Endothelial cell of umbilical vein (primary cell): ENCODE measurements at regions not wholly inside any gene's neighbourhood (a gene's known extent, or its start where the extent isn't known, plus 50 kb on each side); places are given as distances from the start of the nearest gene placed in this dataset.

ENCODE experiments used
- BruUV-seq: library from RNA; stranded (reverse); fragments of 400-500 nt; replicated peaks from 2 replicates; lab custom pipeline; 2021; lab: Mats Ljungman, UMichigan
- CTCF ChIA-PET: fragments of 300-600, 350-600 bp; sonication (Branson Sonifier 250); formaldehyde crosslinking; loops from one replicate; lab custom pipeline; 2021; ENCODE audit warnings: antibody characterized with exemption, inconsistent platforms; lab: Charles Lee
- POLR2A ChIA-PET: fragments of 300-600, 350-600 bp; sonication (Branson Sonifier 250); formaldehyde crosslinking; loops from one replicate; lab custom pipeline; 2021; ENCODE audit warnings: antibody characterized with exemption, inconsistent platforms; lab: Charles Lee
- DNase-seq: peaks from one replicate; pipeline ENCODE4 v3.0.0-alpha.2; 2011; ENCODE audit warnings: low read depth, low spot score
- FAIRE-seq: peaks from 2 replicates; lab custom pipeline; 2011; peaks lifted over from hg19 to GRCh38; lab: Jason Lieb, UNC
- H2AFZ ChIP-seq: 2 replicates; pipeline ENCODE4 v1.6.0; 2012; ENCODE audit warnings: low read depth, low read length, control low read depth, inconsistent platforms
- H3K27ac ChIP-seq: 2 replicates; pipeline ENCODE4 v1.5.1; 2011; ENCODE audit warnings: low read depth, mild to moderate bottlenecking, control low read depth, low read length, moderate library complexity; ENCODE audit not compliant: insufficient read depth
- H3K27me3 ChIP-seq, 2 experiments: 2 replicates each; pipeline versions ENCODE4 v1.6.0 to v1.6.1; 2011; ENCODE audit warnings: low read length in 2 of 2, mixed read lengths in 1 of 2; ENCODE audit not compliant: control insufficient read depth in 2 of 2, insufficient read depth in 2 of 2
- H3K36me3 ChIP-seq, 2 experiments: 2 replicates in 1 of 2; 3 replicates in 1 of 2; pipeline ENCODE4 v1.5.1; 2011; ENCODE audit warnings: low read length in 2 of 2, mild to moderate bottlenecking in 1 of 2, moderate library complexity in 1 of 2; ENCODE audit not compliant: control insufficient read depth in 2 of 2, insufficient read depth in 2 of 2; ENCODE audit errors: extremely low read depth in 1 of 2
- H3K4me1 ChIP-seq: 3 replicates; pipeline ENCODE4 v1.5.1; 2011; ENCODE audit warnings: mild to moderate bottlenecking, low read length; ENCODE audit not compliant: control insufficient read depth, insufficient read depth; ENCODE audit errors: extremely low read depth
- H3K4me2 ChIP-seq: 2 replicates; pipeline ENCODE4 v1.6.1; 2011; ENCODE audit warnings: low read length, control low read depth, mixed read lengths; ENCODE audit not compliant: insufficient read depth
- H3K4me3 ChIP-seq, 3 experiments: fragments of 200-600 bp in 1 of 3; sonication (generic), shearing (Covaris generic) in 1 of 3; replicated peaks in 1 of 3; 2 replicates each; pipeline ENCODE4 v1.5.1; 2011 to 2016; ENCODE audit warnings: control low read depth in 3 of 3, low read length in 3 of 3, mild to moderate bottlenecking in 2 of 3, inconsistent platforms in 1 of 3, low read depth in 1 of 3, moderate library complexity in 1 of 3; ENCODE audit not compliant: insufficient read depth in 1 of 3
- H3K79me2 ChIP-seq: 2 replicates; pipeline ENCODE4 v1.6.0; 2012; ENCODE audit warnings: low read length, inconsistent platforms; ENCODE audit not compliant: control insufficient read depth, insufficient read depth
- H3K9ac ChIP-seq: replicated peaks from 2 replicates; pipeline ENCODE3; 2011; ENCODE audit warnings: low read length, control low read depth; ENCODE audit not compliant: insufficient read depth; ENCODE audit errors: extremely low read depth
- H3K9me1 ChIP-seq: replicated peaks from 3 replicates; pipeline ENCODE4 v1.6.0; 2011; ENCODE audit warnings: mild to moderate bottlenecking, low read length; ENCODE audit not compliant: control insufficient read depth, insufficient read depth; ENCODE audit errors: extremely low read depth
- H3K9me3 ChIP-seq: replicated peaks from 2 replicates; pipeline ENCODE4 v1.5.1; 2012; ENCODE audit warnings: low read length, inconsistent platforms; ENCODE audit not compliant: control insufficient read depth, insufficient read depth
- H4K20me1 ChIP-seq: replicated peaks from 2 replicates; pipeline ENCODE3; 2011; ENCODE audit warnings: mild to moderate bottlenecking, low read length; ENCODE audit not compliant: control insufficient read depth, insufficient read depth; ENCODE audit errors: extremely low read depth
- CTCF ChIP-seq, 2 donors: IDR thresholded peaks; 1 replicate in 1 of 2; 2 replicates in 1 of 2; pipeline ENCODE4 v1.5.1; 2011; ENCODE audit warnings: low read length in 2 of 2, mild to moderate bottlenecking in 2 of 2, moderate library complexity in 2 of 2, control low read depth in 1 of 2, inconsistent platforms in 1 of 2, low read depth in 1 of 2; ENCODE audit not compliant: insufficient read depth in 1 of 2; ENCODE audit errors: extremely low read depth in 1 of 2
- EZH2 ChIP-seq: IDR thresholded peaks from 2 replicates; pipeline ENCODE4 v1.6.1; 2012; ENCODE audit warnings: borderline replicate concordance, low read depth, mild to moderate bottlenecking, moderate library complexity, low read length, inconsistent platforms; ENCODE audit not compliant: severe bottlenecking
- FOS ChIP-seq: IDR thresholded peaks from 2 replicates; pipeline ENCODE4 v1.6.1; 2011; ENCODE audit warnings: mild to moderate bottlenecking, low read length, moderate library complexity, borderline replicate concordance; ENCODE audit not compliant: insufficient read depth
- GATA2 ChIP-seq: IDR thresholded peaks from 2 replicates; pipeline ENCODE4 v1.7.0; 2011; ENCODE audit warnings: low read depth, mild to moderate bottlenecking, moderate library complexity, mixed read lengths, low read length; ENCODE audit not compliant: insufficient read length, insufficient read depth
- JUN ChIP-seq: IDR thresholded peaks from 2 replicates; pipeline ENCODE4 v1.6.1; 2011; ENCODE audit warnings: borderline replicate concordance, low read depth; ENCODE audit not compliant: insufficient read length, insufficient read depth
- MAX ChIP-seq: IDR thresholded peaks from 2 replicates; pipeline ENCODE4 v1.6.1; 2011; ENCODE audit not compliant: insufficient read depth, insufficient read length
- MYC ChIP-seq: IDR thresholded peaks from one replicate; pipeline ENCODE4 v1.6.1; 2011; ENCODE audit warnings: mild to moderate bottlenecking, low read depth, low read length
- POLR2A ChIP-seq: IDR thresholded peaks from 2 replicates; pipeline ENCODE4 v1.6.1; 2012; ENCODE audit warnings: low read depth, mild to moderate bottlenecking, control low read depth, low read length
- POLR2AphosphoS5 ChIP-seq: IDR thresholded peaks from 2 replicates; pipeline ENCODE4 v1.6.1; 2012; ENCODE audit warnings: low read depth, mild to moderate bottlenecking, control low read depth, low read length, moderate library complexity; ENCODE audit not compliant: insufficient read depth
- dilution Hi-C: fragments of 300-500 bp; cut with MboI; formaldehyde crosslinking; loops from one replicate; pipeline ENCODE4 v1.15.0; 2019; ENCODE audit warnings: low sequenced_read_pairs; ENCODE audit not compliant: extremely low pct_ligation_motif_present
- intact Hi-C: fragments of 100-400 bp; cut with micrococcal nuclease; formaldehyde crosslinking; loops from one replicate; pipeline ENCODE4 v1.10.0; 2022

GRCh38 chrX:139448996-139449395 is 81.5 kb upstream of the F9 start:
- Histone ChIP-seq H3K27me3 (no peaks in the 10 kb centered on the region), H3K4me3 (no peak overlapping the region), H3K4me2 (no peak overlapping the region), H3K27ac (no peak overlapping the region), H4K20me1 (no peaks in the 10 kb centered on the region), H3K9ac (no peak overlapping the region), H3K9me3 (no peaks in the 10 kb centered on the region), H3K79me2 (no peaks in the 10 kb centered on the region), H3K4me1 (no peaks in the 10 kb centered on the region), H3K9me1 (no peaks in the 10 kb centered on the region), H3K36me3 (no peaks in the 10 kb centered on the region), H2AFZ (no peak overlapping the region)
- ChIA-PET POLR2A (no interaction called here), CTCF (no interaction called here)
- intact Hi-C loops = no loop called here
- dilution Hi-C loops = no loop called here
- TF ChIP-seq JUN = no peak
- TF ChIP-seq EZH2 = no peak
- no peak for TF ChIP-seq POLR2AphosphoS5
- TF ChIP-seq MYC = no peak
- TF ChIP-seq FOS = no peak
- TF ChIP-seq MAX = no peak
- TF ChIP-seq GATA2 = no peak
- no peak for TF ChIP-seq POLR2A
- no peak for TF ChIP-seq CTCF (IDR thresholded peaks at IDR 0.05; ENCODE audit: extremely low read depth in 1 of 2, insufficient read depth in 1 of 2, low read depth in 1 of 2, low read length in 2 of 2)
- DNase-seq = no peak
- FAIRE-seq = no peak
- no TSS peak for BruUV-seq
